GM23338 (cell line): ENCODE measurements at regions not wholly inside any gene's neighbourhood (a gene's known extent, or its start where the extent isn't known, plus 50 kb on each side); places are given as distances from the start of the nearest gene placed in this dataset.

Experiments
- CREB1 ChIP-seq: fragments of 250-450 bp; sonication (Bioruptor Pico); IDR thresholded peaks from 2 replicates; pipeline ENCODE4 v1.5.0; 2020; ENCODE audit warnings: low read depth, mild to moderate bottlenecking, moderate library complexity
- CTCF ChIP-seq, 2 experiments: fragments of 200-600 bp in 1 of 2; sonication (generic) in 1 of 2; conservative IDR thresholded peaks; 2 replicates each; pipeline versions ENCODE4 v1.5.1 to v1.6.1; 2016 to 2017; ENCODE audit warnings: antibody characterized with exemption in 2 of 2, low read depth in 2 of 2, mild to moderate bottlenecking in 2 of 2, moderate library complexity in 1 of 2
- EZH2 ChIP-seq: fragments of 200-600 bp; sonication (generic); IDR thresholded peaks from one replicate; pipeline ENCODE4 v1.8.0; 2017; ENCODE audit warnings: antibody characterized with exemption, mild to moderate bottlenecking, low read depth; ENCODE audit not compliant: unreplicated experiment
- EZH2phosphoT487 ChIP-seq: fragments of 200-600 bp; sonication (generic); IDR thresholded peaks from one replicate; pipeline ENCODE4 v1.8.1; 2018; ENCODE audit warnings: antibody characterized with exemption; ENCODE audit not compliant: unreplicated experiment
- JUNB ChIP-seq: IDR thresholded peaks from one replicate; pipeline ENCODE4 v1.6.1; 2016; ENCODE audit warnings: antibody characterized with exemption; ENCODE audit not compliant: unreplicated experiment
- NANOG ChIP-seq: IDR thresholded peaks from 2 replicates; pipeline ENCODE4 v1.6.1; 2016; ENCODE audit warnings: antibody characterized with exemption, borderline replicate concordance
- POLR2AphosphoS5 ChIP-seq: IDR thresholded peaks from 2 replicates; pipeline ENCODE4 v1.6.1; 2016; ENCODE audit warnings: antibody characterized with exemption, low read depth
- STAT1 ChIP-seq: IDR thresholded peaks from one replicate; pipeline ENCODE4 v1.6.1; 2016; ENCODE audit warnings: antibody characterized with exemption; ENCODE audit not compliant: unreplicated experiment
- ZNF114 ChIP-seq: fragments of 250-450 bp; sonication (Bioruptor Pico); IDR thresholded peaks from 2 replicates; pipeline ENCODE4 v1.5.0; 2020; ENCODE audit warnings: mild to moderate bottlenecking, moderate library complexity
- ZNF331 ChIP-seq: fragments of 250-450 bp; sonication (Bioruptor Pico); IDR thresholded peaks from 2 replicates; pipeline ENCODE4 v1.5.0; 2020; ENCODE audit warnings: low read depth, mild to moderate bottlenecking, moderate library complexity
- TF ChIP-seq, protein P1 (sequence below): IDR thresholded peaks from one replicate; pipeline ENCODE4 v1.6.1; 2018; ENCODE audit warnings: antibody characterized with exemption; ENCODE audit not compliant: unreplicated experiment
- TF ChIP-seq, protein P2 (sequence below): IDR thresholded peaks from 2 replicates; pipeline ENCODE4 v1.6.1; 2016; ENCODE audit warnings: antibody characterized with exemption

GRCh38 chr4:131159261-131159660, 1989.8 kb upstream of the PCDH10 start:
- TF ChIP-seq CTCF (conservative IDR thresholded peaks at IDR 0.05; ENCODE audit: low read depth in 2 of 2) (no peak), EZH2 (no peak), POLR2AphosphoS5 (no peak), CREB1 (no peak), EZH2phosphoT487 (no peak), STAT1 (no peak), ZNF331 (CRISPR knock-in tag) (no peak), ZNF114 (no peak), NANOG (no peak), JUNB (no peak)
- TF ChIP-seq, protein P1, sequence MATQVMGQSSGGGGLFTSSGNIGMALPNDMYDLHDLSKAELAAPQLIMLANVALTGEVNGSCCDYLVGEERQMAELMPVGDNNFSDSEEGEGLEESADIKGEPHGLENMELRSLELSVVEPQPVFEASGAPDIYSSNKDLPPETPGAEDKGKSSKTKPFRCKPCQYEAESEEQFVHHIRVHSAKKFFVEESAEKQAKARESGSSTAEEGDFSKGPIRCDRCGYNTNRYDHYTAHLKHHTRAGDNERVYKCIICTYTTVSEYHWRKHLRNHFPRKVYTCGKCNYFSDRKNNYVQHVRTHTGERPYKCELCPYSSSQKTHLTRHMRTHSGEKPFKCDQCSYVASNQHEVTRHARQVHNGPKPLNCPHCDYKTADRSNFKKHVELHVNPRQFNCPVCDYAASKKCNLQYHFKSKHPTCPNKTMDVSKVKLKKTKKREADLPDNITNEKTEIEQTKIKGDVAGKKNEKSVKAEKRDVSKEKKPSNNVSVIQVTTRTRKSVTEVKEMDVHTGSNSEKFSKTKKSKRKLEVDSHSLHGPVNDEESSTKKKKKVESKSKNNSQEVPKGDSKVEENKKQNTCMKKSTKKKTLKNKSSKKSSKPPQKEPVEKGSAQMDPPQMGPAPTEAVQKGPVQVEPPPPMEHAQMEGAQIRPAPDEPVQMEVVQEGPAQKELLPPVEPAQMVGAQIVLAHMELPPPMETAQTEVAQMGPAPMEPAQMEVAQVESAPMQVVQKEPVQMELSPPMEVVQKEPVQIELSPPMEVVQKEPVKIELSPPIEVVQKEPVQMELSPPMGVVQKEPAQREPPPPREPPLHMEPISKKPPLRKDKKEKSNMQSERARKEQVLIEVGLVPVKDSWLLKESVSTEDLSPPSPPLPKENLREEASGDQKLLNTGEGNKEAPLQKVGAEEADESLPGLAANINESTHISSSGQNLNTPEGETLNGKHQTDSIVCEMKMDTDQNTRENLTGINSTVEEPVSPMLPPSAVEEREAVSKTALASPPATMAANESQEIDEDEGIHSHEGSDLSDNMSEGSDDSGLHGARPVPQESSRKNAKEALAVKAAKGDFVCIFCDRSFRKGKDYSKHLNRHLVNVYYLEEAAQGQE = no peak
- TF ChIP-seq, protein P2, sequence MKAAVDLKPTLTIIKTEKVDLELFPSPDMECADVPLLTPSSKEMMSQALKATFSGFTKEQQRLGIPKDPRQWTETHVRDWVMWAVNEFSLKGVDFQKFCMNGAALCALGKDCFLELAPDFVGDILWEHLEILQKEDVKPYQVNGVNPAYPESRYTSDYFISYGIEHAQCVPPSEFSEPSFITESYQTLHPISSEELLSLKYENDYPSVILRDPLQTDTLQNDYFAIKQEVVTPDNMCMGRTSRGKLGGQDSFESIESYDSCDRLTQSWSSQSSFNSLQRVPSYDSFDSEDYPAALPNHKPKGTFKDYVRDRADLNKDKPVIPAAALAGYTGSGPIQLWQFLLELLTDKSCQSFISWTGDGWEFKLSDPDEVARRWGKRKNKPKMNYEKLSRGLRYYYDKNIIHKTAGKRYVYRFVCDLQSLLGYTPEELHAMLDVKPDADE = no peak
